Lower lobe of right lung (tissue), 2 donors: ENCODE measurements at regions not wholly inside any gene's neighbourhood (a gene's known extent, or its start where the extent isn't known, plus 50 kb on each side); places are given as distances from the start of the nearest gene placed in this dataset.

Source experiments
- ATAC-seq, 2 donors: fragments of 200-7000 bp; cut with Tn5 transposase; one replicate each; pipeline ENCODE4 v1.9.1; 2020 to 2022; ENCODE audit warnings: mild to moderate bottlenecking in 2 of 2, moderate library complexity in 2 of 2
- DNase-seq: peaks from one replicate; pipeline ENCODE4 v3.0.0-alpha.2; 2020
- H3K27ac ChIP-seq: fragments of 200-600 bp; one replicate; pipeline ENCODE4 v1.8.0; 2022
- H3K27me3 ChIP-seq: fragments of 200-600 bp; one replicate; pipeline ENCODE4 v1.8.0; 2022; ENCODE audit warnings: low read depth
- H3K36me3 ChIP-seq: fragments of 200-600 bp; one replicate; pipeline ENCODE4 v1.8.0; 2022; ENCODE audit warnings: mild to moderate bottlenecking
- H3K4me1 ChIP-seq: fragments of 200-600 bp; one replicate; pipeline ENCODE4 v1.8.0; 2022
- H3K4me3 ChIP-seq: fragments of 200-600 bp; one replicate; pipeline ENCODE4 v1.8.0; 2022; ENCODE audit warnings: mild to moderate bottlenecking
- H3K9me3 ChIP-seq: fragments of 200-600 bp; one replicate; pipeline ENCODE4 v1.8.0; 2022
- CTCF ChIP-seq: fragments of 200-600 bp; IDR thresholded peaks from one replicate; pipeline ENCODE4 v1.8.0; 2022; ENCODE audit warnings: antibody characterized with exemption, mild to moderate bottlenecking
- intact Hi-C: fragments of 100-400 bp; cut with DNase I; formaldehyde crosslinking; loops from one replicate; pipeline ENCODE4 v1.11.0; 2022
- donor health status: DM: no; HTN: yes; CAD: no; lungs with severe emphysema.

GRCh38 chr6:11370191-11371018 is 137.9 kb upstream of the NEDD9 start:
- peak overlapping the region; percentile 83 for H3K27ac ChIP-seq
- no peak for ATAC-seq
- no peaks in the 10 kb centered on the region for H3K27me3 ChIP-seq
- H3K36me3 ChIP-seq, result no peaks in the 10 kb centered on the region
- no peak overlapping the region for H3K4me3 ChIP-seq
- intact Hi-C loops, result no loop called here
- DNase-seq, result no peak
- no peaks in the 10 kb centered on the region for H3K9me3 ChIP-seq
- H3K4me1 ChIP-seq, result peaks cover 71% of the 10 kb centered on the region
- no peak for TF ChIP-seq CTCF

- Histone ChIP-seq H3K27ac (peak overlapping the region; percentile 83), H3K4me3 (no peak overlapping the region), H3K9me3 (no peaks in the 10 kb centered on the region), H3K36me3 (no peaks in the 10 kb centered on the region), H3K4me1 (peaks cover 72% of the 10 kb centered on the region), H3K27me3 (no peaks in the 10 kb centered on the region)
- intact Hi-C loops, result no loop called here
- no peak for ATAC-seq
- DNase-seq, result no peak
- TF ChIP-seq CTCF, result no peak
These were observed 136.3 kb upstream of the NEDD9 start for GRCh38 chr6:11368760-11369159.

GRCh38 chr6:11368264-11368663 is 135.8 kb upstream of the NEDD9 start:
- ATAC-seq, result no peak
- intact Hi-C loops, result no loop called here

GRCh38 chr6:11367638-11368199 is 135.3 kb upstream of the NEDD9 start:
- TF ChIP-seq CTCF, result no peak
- Histone ChIP-seq H3K4me1 (peaks cover 76% of the 10 kb centered on the region), H3K36me3 (no peaks in the 10 kb centered on the region), H3K27ac (peak overlapping the region; percentile 83), H3K27me3 (no peaks in the 10 kb centered on the region), H3K9me3 (no peaks in the 10 kb centered on the region), H3K4me3 (no peak overlapping the region)
- DNase-seq (no peak), ATAC-seq (no peak)
- intact Hi-C loops, result no loop called here

More at GRCh38 chr6:11368264-11368663, 135.8 kb upstream of the NEDD9 start:
- H3K4me1 ChIP-seq, result peaks cover 73% of the 10 kb centered on the region
- H3K27me3 ChIP-seq, result no peaks in the 10 kb centered on the region
- TF ChIP-seq CTCF, result no peak
- no peak overlapping the region for H3K4me3 ChIP-seq
- no peak for DNase-seq
- H3K36me3 ChIP-seq, result no peaks in the 10 kb centered on the region
- peak overlapping the region; percentile 83 for H3K27ac ChIP-seq
- no peaks in the 10 kb centered on the region for H3K9me3 ChIP-seq

- H3K9me3 ChIP-seq, result no peaks in the 10 kb centered on the region
- ATAC-seq (no peak), DNase-seq (no peak)
- no peaks in the 10 kb centered on the region for H3K36me3 ChIP-seq
- peaks cover 77% of the 10 kb centered on the region for H3K4me1 ChIP-seq
- intact Hi-C loops, result no loop called here
- peak overlapping the region; percentile 83 for H3K27ac ChIP-seq
- H3K27me3 ChIP-seq, result no peaks in the 10 kb centered on the region
- no peak for TF ChIP-seq CTCF
- H3K4me3 ChIP-seq, result no peak overlapping the region
These were observed 134.6 kb upstream of the NEDD9 start for GRCh38 chr6:11366934-11367637.
